ENCODE measurements at regions not wholly inside any gene's neighbourhood (a gene's known extent, or its start where the extent isn't known, plus 50 kb on each side); places are given as distances from the start of the nearest gene placed in this dataset.

DNA sequence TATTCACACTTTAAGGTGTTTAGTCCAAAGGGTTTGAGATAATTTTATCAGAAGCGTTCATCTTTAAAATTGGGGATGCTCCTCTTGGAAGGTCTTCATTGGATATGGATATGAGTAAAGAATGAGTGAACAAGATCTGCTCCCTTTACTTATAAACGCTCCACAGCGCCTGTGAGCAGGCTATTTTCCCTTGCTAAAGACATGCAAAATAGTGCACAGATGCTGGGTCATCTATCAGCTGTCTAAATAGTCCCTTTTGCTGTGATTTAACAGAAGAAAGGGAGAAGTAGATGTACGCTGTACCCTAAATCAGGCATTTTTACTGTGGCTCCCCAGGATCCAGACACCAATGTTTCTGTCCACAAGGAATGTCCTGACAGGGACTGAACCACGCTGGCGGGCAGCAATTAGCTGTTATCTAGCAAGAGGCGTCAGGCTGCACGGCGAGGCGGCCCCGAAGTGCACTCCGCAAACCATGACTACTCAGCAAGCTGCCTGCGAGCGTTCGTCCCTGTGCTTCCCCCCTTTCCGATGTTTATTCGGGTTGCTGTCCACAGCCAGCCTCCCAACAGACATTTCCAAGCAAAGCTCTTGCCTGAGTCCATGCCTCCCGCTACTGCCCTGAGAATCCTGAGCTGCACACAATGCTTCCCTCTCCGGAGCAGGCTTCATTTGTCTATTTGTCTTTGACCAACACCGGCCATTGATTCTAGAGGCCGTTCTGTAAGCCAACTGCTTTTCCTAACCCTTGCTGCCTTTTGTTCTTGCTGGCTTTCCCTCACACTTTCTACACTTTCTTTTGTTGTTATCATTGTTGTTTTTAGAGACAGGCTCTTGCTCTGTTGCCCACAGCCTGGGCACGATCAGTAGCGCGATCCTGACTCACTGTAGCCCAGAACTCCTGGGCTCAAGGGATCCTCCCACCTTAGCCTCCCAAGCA is 55.7 kb upstream of the CNEP1R1 start:
- TF ChIP-seq TAF1 (IDR thresholded peaks at IDR 0.05; ENCODE audit: borderline replicate concordance, low read depth, low read length): no peak
- TF ChIP-seq POLR2A (IDR thresholded peaks at IDR 0.05; ENCODE audit: low read depth, low read length): no peak
- no peak for TF ChIP-seq POLR2AphosphoS5 (IDR thresholded peaks at IDR 0.05; ENCODE audit: low read depth, low read length)

All from GM12892 (cell line).